HCT116 (cell line): ENCODE measurements at regions not wholly inside any gene's neighbourhood (a gene's known extent, or its start where the extent isn't known, plus 50 kb on each side); places are given as distances from the start of the nearest gene placed in this dataset.

Source experiments
- ATAC-seq: fragments of 200-7000 bp; cut with Tn5 transposase; 2 replicates; pipeline ENCODE4 v1.9.1; 2020; ENCODE audit warnings: mild to moderate bottlenecking, moderate library complexity
- BruUV-seq: library from RNA; stranded (reverse); fragments of 400-500 nt; replicated peaks from 2 replicates; lab custom pipeline; 2021; lab: Mats Ljungman, UMichigan
- CTCF ChIA-PET: fragments of 300-600 bp; sonication (Branson Sonifier 250); formaldehyde crosslinking; loops from one replicate; lab custom pipeline; 2021; ENCODE audit warnings: antibody characterized with exemption; lab: Charles Lee
- POLR2A ChIA-PET: fragments of 300-600, 350-600 bp; sonication (Branson Sonifier 250); formaldehyde crosslinking; loops from one replicate; lab custom pipeline; 2021; ENCODE audit warnings: antibody characterized with exemption; lab: Charles Lee
- RAD21 ChIA-PET, 2 experiments: fragments of 300-600 bp; sonication (Branson Sonifier 250); formaldehyde crosslinking; loops; one replicate each; lab custom pipeline; 2023; ENCODE audit warnings: low total read pairs in 2 of 2; ENCODE audit not compliant: uncharacterized antibody in 2 of 2, unreplicated experiment in 2 of 2, low non-redundant PET in 1 of 2; lab: Charles Lee
- DNase-seq: peaks from one replicate; pipeline ENCODE4 v3.0.0-alpha.2; 2010; ENCODE audit warnings: low read depth, low spot score
- H2AFZ ChIP-seq: fragments of 200-600 bp; shearing (Covaris generic), sonication (generic); 2 replicates; pipeline ENCODE4 v1.6.1; 2017; ENCODE audit warnings: low read depth, mixed run types, mixed read lengths, antibody characterized with exemption, low read length; ENCODE audit not compliant: poor library complexity, severe bottlenecking
- H3K27ac ChIP-seq: 2 replicates; pipeline ENCODE4 v1.5.1; 2012; ENCODE audit warnings: low read depth, low read length
- H3K27me3 ChIP-seq: fragments of 200-600 bp; sonication (generic); 2 replicates; pipeline ENCODE4 v1.6.1; 2016; ENCODE audit warnings: mixed run types, low read length, mixed read lengths; ENCODE audit not compliant: insufficient read depth
- H3K36me3 ChIP-seq, 2 experiments: fragments of 200-500 bp in 1 of 2; fragments of 200-600 bp in 1 of 2; sonication (Bioruptor generic) in 1 of 2; sonication (generic) in 1 of 2; 2 replicates each; pipeline versions ENCODE4 v1.5.1 to v1.6.1; 2014 to 2016; ENCODE audit warnings: low read length in 2 of 2, inconsistent platforms in 1 of 2, mixed read lengths in 1 of 2, mixed run types in 1 of 2; ENCODE audit not compliant: insufficient read depth in 2 of 2, control insufficient read depth in 1 of 2
- H3K4me1 ChIP-seq, 2 experiments: fragments of 200-600 bp in 1 of 2; sonication (generic) in 1 of 2; 2 replicates each; pipeline versions ENCODE4 v1.5.1 to v1.6.1; 2012 to 2017; ENCODE audit warnings: low read length in 2 of 2, inconsistent platforms in 1 of 2, mild to moderate bottlenecking in 1 of 2, mixed read lengths in 1 of 2, mixed run types in 1 of 2, moderate library complexity in 1 of 2; ENCODE audit not compliant: insufficient read depth in 2 of 2, control insufficient read depth in 1 of 2
- H3K4me2 ChIP-seq: fragments of 200-600 bp; sonication (generic); 2 replicates; pipeline ENCODE4 v1.6.1; 2017; ENCODE audit warnings: mixed run types, low read length, mixed read lengths
- H3K4me3 ChIP-seq, 2 experiments: fragments of 200-600 bp in 1 of 2; sonication (generic) in 1 of 2; replicated peaks in 1 of 2; 2 replicates each; pipeline ENCODE4 v1.5.1; 2011 to 2016; ENCODE audit warnings: low read length in 2 of 2, control low read depth in 1 of 2, low read depth in 1 of 2, mild to moderate bottlenecking in 1 of 2, mixed read lengths in 1 of 2, mixed run types in 1 of 2
- H3K79me2 ChIP-seq: fragments of 200-600 bp; sonication (generic); 2 replicates; pipeline ENCODE4 v1.6.1; 2017; ENCODE audit warnings: mild to moderate bottlenecking, mixed run types, low read length, moderate library complexity, mixed read lengths; ENCODE audit not compliant: insufficient read depth
- H3K9ac ChIP-seq: fragments of 200-600 bp; sonication (generic); 2 replicates; pipeline ENCODE4 v1.6.1; 2016; ENCODE audit warnings: low read length, mixed read lengths
- H3K9me2 ChIP-seq: fragments of 200-600 bp; sonication (generic), shearing (Covaris generic); 2 replicates; pipeline ENCODE4 v1.6.1; 2017; ENCODE audit warnings: mixed run types, mild to moderate bottlenecking, moderate library complexity; ENCODE audit not compliant: insufficient read depth
- H3K9me3 ChIP-seq, 2 experiments: fragments of 200-500 bp in 1 of 2; fragments of 200-600 bp in 1 of 2; sonication (Bioruptor generic) in 1 of 2; sonication (generic) in 1 of 2; 2 replicates each; pipeline ENCODE4 v1.6.1; 2014 to 2017; ENCODE audit warnings: low read length in 2 of 2, mixed read lengths in 2 of 2, inconsistent platforms in 1 of 2, low read depth in 1 of 2, mild to moderate bottlenecking in 1 of 2, mixed run types in 1 of 2, moderate library complexity in 1 of 2; ENCODE audit not compliant: control insufficient read depth in 1 of 2, insufficient read depth in 1 of 2
- H4K20me1 ChIP-seq: fragments of 200-600 bp; sonication (generic), shearing (Covaris generic); 2 replicates; pipeline ENCODE4 v1.6.1; 2017; ENCODE audit warnings: mixed run types, mild to moderate bottlenecking, moderate library complexity; ENCODE audit not compliant: insufficient read depth
- CBX3 ChIP-seq: IDR thresholded peaks from 2 replicates; pipeline ENCODE4 v1.6.1; 2012; ENCODE audit warnings: low read depth
- EGR1 ChIP-seq: IDR thresholded peaks from 2 replicates; pipeline ENCODE4 v1.6.1; 2012; ENCODE audit warnings: low read depth
- EZH2 ChIP-seq: fragments of 200-600 bp; sonication (generic); IDR thresholded peaks from 2 replicates; pipeline ENCODE4 v1.6.1; 2017; ENCODE audit warnings: antibody characterized with exemption, mixed run types
- EZH2phosphoT487 ChIP-seq: fragments of 200-600 bp; IDR thresholded peaks from 2 replicates; pipeline ENCODE4 v1.6.1; 2018; ENCODE audit warnings: antibody characterized with exemption, borderline replicate concordance
- FOSL1 ChIP-seq: IDR thresholded peaks from 2 replicates; pipeline ENCODE4 v1.6.1; 2012; ENCODE audit warnings: low read depth
- MAX ChIP-seq: IDR thresholded peaks from 2 replicates; pipeline ENCODE4 v1.6.1; 2012
- POLR2AphosphoS5 ChIP-seq: IDR thresholded peaks from 2 replicates; pipeline ENCODE4 v1.6.1; 2011; ENCODE audit warnings: mild to moderate bottlenecking, low read depth, low read length, moderate library complexity
- RAD21 ChIP-seq: IDR thresholded peaks from 2 replicates; pipeline ENCODE4 v1.6.1; 2012; ENCODE audit warnings: low read depth, mild to moderate bottlenecking
- REST ChIP-seq: IDR thresholded peaks from 2 replicates; pipeline ENCODE4 v1.6.1; 2012; ENCODE audit warnings: low read depth
- SIN3A ChIP-seq: IDR thresholded peaks from 2 replicates; pipeline ENCODE4 v1.6.1; 2012; ENCODE audit warnings: low read depth
- SP1 ChIP-seq: IDR thresholded peaks from 2 replicates; pipeline ENCODE4 v1.6.1; 2012; ENCODE audit warnings: low read depth
- SRF ChIP-seq: IDR thresholded peaks from 2 replicates; pipeline ENCODE4 v1.6.1; 2012; ENCODE audit warnings: low read depth
- ZFX ChIP-seq: fragments of 450-650 bp; IDR thresholded peaks from 2 replicates; pipeline ENCODE4 v1.6.1; 2017
- intact Hi-C: fragments of 100-400 bp; cut with micrococcal nuclease; formaldehyde crosslinking; loops from 2 replicates; pipeline ENCODE4 v1.10.0; 2022
- TF ChIP-seq, protein P1 (sequence below): IDR thresholded peaks from 2 replicates; pipeline ENCODE4 v1.6.1; 2012
- TF ChIP-seq, protein P2 (sequence below), 3 experiments: fragments of 200-600 bp in 1 of 3; sonication (generic) in 1 of 3; IDR thresholded peaks in 2 of 3; conservative IDR thresholded peaks in 1 of 3; 2 replicates each; pipeline ENCODE4 v1.5.1; 2012 to 2017; ENCODE audit warnings: low read depth in 2 of 3, low read length in 2 of 3, antibody characterized with exemption in 1 of 3, borderline replicate concordance in 1 of 3, control low read depth in 1 of 3, mild to moderate bottlenecking in 1 of 3, mixed read lengths in 1 of 3, mixed run types in 1 of 3, moderate library complexity in 1 of 3; ENCODE audit not compliant: insufficient read depth in 1 of 3

- no TSS peak for BruUV-seq
- ChIA-PET CTCF (no interaction called here), RAD21 (no interaction called here), POLR2A (no interaction called here)
- Histone ChIP-seq H3K4me3 (no peak overlapping the region), H3K9me2 (no peaks in the 10 kb centered on the region), H3K4me1 (no peaks in the 10 kb centered on the region), H4K20me1 (no peaks in the 10 kb centered on the region), H3K36me3 (no peaks in the 10 kb centered on the region), H3K79me2 (no peaks in the 10 kb centered on the region), H3K9ac (no peak overlapping the region), H3K9me3 (no peaks in the 10 kb centered on the region), H3K27ac (no peak overlapping the region), H2AFZ (no peak overlapping the region), H3K27me3 (no peaks in the 10 kb centered on the region), H3K4me2 (no peak overlapping the region)
- TF ChIP-seq, protein P1, sequence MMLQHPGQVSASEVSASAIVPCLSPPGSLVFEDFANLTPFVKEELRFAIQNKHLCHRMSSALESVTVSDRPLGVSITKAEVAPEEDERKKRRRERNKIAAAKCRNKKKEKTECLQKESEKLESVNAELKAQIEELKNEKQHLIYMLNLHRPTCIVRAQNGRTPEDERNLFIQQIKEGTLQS, result no peak
- TF ChIP-seq FOSL1 (no peak), SIN3A (no peak), EGR1 (no peak), POLR2AphosphoS5 (no peak), MAX (no peak)
- TF ChIP-seq, protein P2, sequence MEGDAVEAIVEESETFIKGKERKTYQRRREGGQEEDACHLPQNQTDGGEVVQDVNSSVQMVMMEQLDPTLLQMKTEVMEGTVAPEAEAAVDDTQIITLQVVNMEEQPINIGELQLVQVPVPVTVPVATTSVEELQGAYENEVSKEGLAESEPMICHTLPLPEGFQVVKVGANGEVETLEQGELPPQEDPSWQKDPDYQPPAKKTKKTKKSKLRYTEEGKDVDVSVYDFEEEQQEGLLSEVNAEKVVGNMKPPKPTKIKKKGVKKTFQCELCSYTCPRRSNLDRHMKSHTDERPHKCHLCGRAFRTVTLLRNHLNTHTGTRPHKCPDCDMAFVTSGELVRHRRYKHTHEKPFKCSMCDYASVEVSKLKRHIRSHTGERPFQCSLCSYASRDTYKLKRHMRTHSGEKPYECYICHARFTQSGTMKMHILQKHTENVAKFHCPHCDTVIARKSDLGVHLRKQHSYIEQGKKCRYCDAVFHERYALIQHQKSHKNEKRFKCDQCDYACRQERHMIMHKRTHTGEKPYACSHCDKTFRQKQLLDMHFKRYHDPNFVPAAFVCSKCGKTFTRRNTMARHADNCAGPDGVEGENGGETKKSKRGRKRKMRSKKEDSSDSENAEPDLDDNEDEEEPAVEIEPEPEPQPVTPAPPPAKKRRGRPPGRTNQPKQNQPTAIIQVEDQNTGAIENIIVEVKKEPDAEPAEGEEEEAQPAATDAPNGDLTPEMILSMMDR (IDR thresholded peaks at IDR 0.05 in 2 of 3, conservative IDR thresholded peaks at IDR 0.05 in 1 of 3; ENCODE audit: borderline replicate concordance in 1 of 3, insufficient read depth in 1 of 3, low read depth in 2 of 3, low read length in 2 of 3), result no peak
- no peak for DNase-seq
- intact Hi-C loops, result no loop called here
- no peak for ATAC-seq
Measured at GRCh38 chr4:110266136-110266535, 67.7 kb upstream of the ELOVL6 start.

- Histone ChIP-seq H3K9ac (no peak overlapping the region), H3K36me3 (no peaks in the 10 kb centered on the region), H4K20me1 (no peaks in the 10 kb centered on the region), H2AFZ (no peak overlapping the region), H3K4me1 (no peaks in the 10 kb centered on the region), H3K9me3 (no peaks in the 10 kb centered on the region), H3K27me3 (no peaks in the 10 kb centered on the region), H3K9me2 (no peaks in the 10 kb centered on the region), H3K4me3 (no peak overlapping the region), H3K27ac (no peak overlapping the region), H3K79me2 (no peaks in the 10 kb centered on the region), H3K4me2 (no peak overlapping the region)
- intact Hi-C loops, result no loop called here
- ChIA-PET RAD21 (no interaction called here), CTCF (no interaction called here), POLR2A (no interaction called here)
- no peak for DNase-seq
- BruUV-seq, result no TSS peak
- ATAC-seq, result no peak
- TF ChIP-seq EZH2phosphoT487 (no peak), EGR1 (no peak), SP1 (no peak), SRF (no peak), ZFX (no peak), EZH2 (no peak), RAD21 (no peak), CBX3 (no peak), REST (no peak)
Measured at GRCh38 chr4:110265001-110265400, 66.6 kb upstream of the ELOVL6 start.
